ENCODE measurements at regions not wholly inside any gene's neighbourhood (a gene's known extent, or its start where the extent isn't known, plus 50 kb on each side); places are given as distances from the start of the nearest gene placed in this dataset.

GRCh38 chr4:26085551-26085950 is 171.5 kb downstream of the SMIM20 start:
- TF ChIP-seq POLR2AphosphoS5 (IDR thresholded peaks at IDR 0.05; ENCODE audit: low read depth, low read length) (no peak), REST (IDR thresholded peaks at IDR 0.05; ENCODE audit: insufficient read depth in 1 of 2, low read depth in 2 of 2, low read length in 1 of 2) (no peak), SIN3A (IDR thresholded peaks at IDR 0.05; ENCODE audit: borderline replicate concordance, insufficient read depth, low read depth, low read length) (no peak), TCF7L2 (IDR thresholded peaks at IDR 0.05; ENCODE audit: low read depth, low read length) (no peak), CTCF (IDR thresholded peaks at IDR 0.05) (no peak)
- DNase-seq (ENCODE audit: low read depth, low spot score) = no peak
- ATAC-seq = no peak
- H3K9me3 ChIP-seq (ENCODE audit: control insufficient read depth, insufficient read depth, low read depth, low read length) = no peaks in the 10 kb centered on the region
- no peak overlapping the region for H3K4me3 ChIP-seq (ENCODE audit: low read depth in 2 of 2, low read length in 2 of 2)
- intact Hi-C loops (cut with micrococcal nuclease; ENCODE audit: unreplicated experiment) (no loop called here), in situ Hi-C loops (cut with HindIII; ENCODE audit: low pct_unique_long_range_greater_than_20kb, low sequenced_read_pairs) (no loop called here)
- no peaks in the 10 kb centered on the region for H3K27me3 ChIP-seq (ENCODE audit: control insufficient read depth, insufficient read depth, low read length)
- ChIA-PET POLR2A (no interaction called here), CTCF (no interaction called here)
- H3K27ac ChIP-seq (ENCODE audit: low read length) = no peak overlapping the region
- BruUV-seq (replicated peaks) = no TSS peak
- H3K36me3 ChIP-seq (ENCODE audit: control insufficient read depth, insufficient read depth, low read length) = no peaks in the 10 kb centered on the region
- peaks cover 6% of the 10 kb centered on the region for H3K4me1 ChIP-seq (ENCODE audit: control insufficient read depth, insufficient read depth, low read length)

- CTCF ChIA-PET = no interaction called here
- intact Hi-C loops (cut with micrococcal nuclease; ENCODE audit: unreplicated experiment) = no loop called here
- H3K4me1 ChIP-seq (ENCODE audit: control insufficient read depth, insufficient read depth, low read length) = peaks cover 6% of the 10 kb centered on the region
Observed at GRCh38 chr4:26086621-26087441, 172.8 kb downstream of the SMIM20 start.

More at GRCh38 chr4:26086621-26087441, 172.8 kb downstream of the SMIM20 start:
- no peaks in the 10 kb centered on the region for H3K9me3 ChIP-seq (ENCODE audit: control insufficient read depth, insufficient read depth, low read depth, low read length)
- no peaks in the 10 kb centered on the region for H3K27me3 ChIP-seq (ENCODE audit: control insufficient read depth, insufficient read depth, low read length)
- no TSS peak for BruUV-seq (replicated peaks)
- no peak overlapping the region for H3K27ac ChIP-seq (ENCODE audit: low read length)
- in situ Hi-C loops (cut with HindIII; ENCODE audit: low pct_unique_long_range_greater_than_20kb, low sequenced_read_pairs) = no loop called here
- H3K4me3 ChIP-seq (ENCODE audit: low read depth in 2 of 2, low read length in 2 of 2) = no peak overlapping the region
- no peak for DNase-seq (ENCODE audit: low read depth, low spot score)
- POLR2A ChIA-PET = no interaction called here
- TF ChIP-seq SIN3A (IDR thresholded peaks at IDR 0.05; ENCODE audit: borderline replicate concordance, insufficient read depth, low read depth, low read length) (no peak), REST (IDR thresholded peaks at IDR 0.05; ENCODE audit: insufficient read depth in 1 of 2, low read depth in 2 of 2, low read length in 1 of 2) (no peak), POLR2AphosphoS5 (IDR thresholded peaks at IDR 0.05; ENCODE audit: low read depth, low read length) (no peak), CTCF (IDR thresholded peaks at IDR 0.05) (no peak), TCF7L2 (IDR thresholded peaks at IDR 0.05; ENCODE audit: low read depth, low read length) (no peak)
- no peaks in the 10 kb centered on the region for H3K36me3 ChIP-seq (ENCODE audit: control insufficient read depth, insufficient read depth, low read length)
- ATAC-seq = no peak

Data from Panc1 (cell line).